NT2/D1 (cell line): ENCODE measurements at regions not wholly inside any gene's neighbourhood (a gene's known extent, or its start where the extent isn't known, plus 50 kb on each side); places are given as distances from the start of the nearest gene placed in this dataset.

Source experiments
- DNase-seq: peaks from one replicate; pipeline ENCODE4 v3.0.0-alpha.2; 2011; ENCODE audit warnings: low read depth, low spot score
- H3K27me3 ChIP-seq: 2 replicates; pipeline ENCODE4 v1.6.0; 2011; ENCODE audit warnings: mild to moderate bottlenecking; ENCODE audit not compliant: insufficient read length, insufficient read depth
- H3K36me3 ChIP-seq: 2 replicates; pipeline ENCODE4 v1.6.1; 2011; ENCODE audit warnings: mild to moderate bottlenecking, low read length, mixed read lengths; ENCODE audit not compliant: insufficient read depth, insufficient read length
- H3K4me1 ChIP-seq: 2 replicates; pipeline ENCODE4 v1.5.1; 2011; ENCODE audit not compliant: insufficient read depth, insufficient read length
- H3K4me3 ChIP-seq: 2 replicates; pipeline ENCODE4 v1.5.1; 2011; ENCODE audit warnings: low read depth; ENCODE audit not compliant: insufficient read length
- H3K9ac ChIP-seq: 2 replicates; pipeline ENCODE4 v1.6.0; 2011; ENCODE audit warnings: low read depth; ENCODE audit not compliant: insufficient read length
- H3K9me3 ChIP-seq: 2 replicates; pipeline ENCODE4 v1.5.1; 2011; ENCODE audit warnings: mild to moderate bottlenecking, low read length; ENCODE audit not compliant: insufficient read depth
- SUZ12 ChIP-seq: IDR thresholded peaks from 2 replicates; pipeline ENCODE4 v1.6.1; 2011; ENCODE audit not compliant: insufficient read length, insufficient read depth; ENCODE audit errors: extremely low read depth
- YY1 ChIP-seq: IDR thresholded peaks from 2 replicates; pipeline ENCODE4 v1.6.1; 2011; ENCODE audit not compliant: insufficient read length, insufficient read depth
- ZNF274 ChIP-seq: IDR thresholded peaks from 2 replicates; pipeline ENCODE4 v1.6.1; 2011; ENCODE audit warnings: mild to moderate bottlenecking, low read depth, low read length

GRCh38 chr3:164452707-164453106 is 625.6 kb downstream of the SI start:
- Histone ChIP-seq H3K9me3 (peaks cover 9% of the 10 kb centered on the region; the same call in 1 of the 2 replicates), H3K4me3 (no peak overlapping the region), H3K36me3 (no peaks in the 10 kb centered on the region), H3K27me3 (no peaks in the 10 kb centered on the region), H3K9ac (no peak overlapping the region), H3K4me1 (no peaks in the 10 kb centered on the region)
- no peak for DNase-seq
- TF ChIP-seq ZNF274 (no peak), SUZ12 (no peak), YY1 (no peak)

DNA sequence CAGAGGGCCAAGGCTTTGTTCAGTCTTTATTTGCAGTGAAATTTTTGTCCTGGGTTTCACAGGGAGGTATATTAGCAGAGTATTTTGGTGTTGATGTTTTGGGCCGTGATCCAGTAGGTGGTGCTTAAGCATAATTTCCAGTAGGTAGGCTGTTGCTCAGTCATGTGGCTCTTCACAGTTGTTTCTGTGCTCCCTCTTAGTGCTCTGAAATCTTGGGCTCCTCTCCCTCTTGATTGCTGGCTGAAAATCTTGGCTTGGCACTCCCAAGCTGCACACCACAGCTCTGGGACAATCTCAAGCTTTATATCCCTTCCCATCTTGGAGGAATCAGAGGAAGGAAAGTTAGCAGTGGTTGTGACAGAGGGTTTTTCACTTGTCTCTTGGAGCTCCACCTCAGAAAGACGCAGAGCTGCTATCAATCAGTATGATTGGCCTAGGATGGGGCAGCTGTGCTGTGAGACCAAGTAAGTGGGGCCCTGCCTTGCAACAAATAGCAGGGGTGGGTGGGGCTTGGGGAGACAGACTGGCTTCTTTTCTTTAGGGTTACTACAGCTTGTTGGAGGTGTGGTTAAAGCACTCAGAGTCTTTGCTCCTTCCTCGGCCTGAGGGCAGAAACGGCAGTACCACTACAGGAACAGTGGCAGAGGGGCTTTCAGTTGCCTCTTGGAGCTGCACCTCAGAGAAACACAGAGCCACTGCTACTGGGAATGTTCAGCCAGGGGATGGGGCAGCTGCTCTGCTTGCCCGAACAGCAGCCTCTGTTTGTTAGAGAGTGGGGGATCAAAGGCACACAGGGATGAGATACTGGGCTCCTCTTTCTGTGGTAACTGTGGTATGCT is 627.0 kb downstream of the SI start:
- TF ChIP-seq YY1 = no peak
- no peak for TF ChIP-seq ZNF274
- no peak for TF ChIP-seq SUZ12
- Histone ChIP-seq H3K9ac (no peak overlapping the region), H3K27me3 (no peaks in the 10 kb centered on the region), H3K36me3 (no peaks in the 10 kb centered on the region), H3K4me3 (no peak overlapping the region), H3K4me1 (no peaks in the 10 kb centered on the region), H3K9me3 (peaks cover 9% of the 10 kb centered on the region; the same call in 1 of the 2 replicates)
- no peak for DNase-seq

GRCh38 chr3:164450276-164450905 is 627.9 kb downstream of the SI start:
- Histone ChIP-seq H3K9ac (no peak overlapping the region), H3K27me3 (no peaks in the 10 kb centered on the region), H3K4me3 (no peak overlapping the region), H3K4me1 (no peaks in the 10 kb centered on the region), H3K36me3 (no peaks in the 10 kb centered on the region), H3K9me3 (peaks cover 9% of the 10 kb centered on the region; the same call in 1 of the 2 replicates)
- no peak for TF ChIP-seq YY1
- TF ChIP-seq SUZ12 = no peak
- TF ChIP-seq ZNF274 = no peak
- no peak for DNase-seq

DNA sequence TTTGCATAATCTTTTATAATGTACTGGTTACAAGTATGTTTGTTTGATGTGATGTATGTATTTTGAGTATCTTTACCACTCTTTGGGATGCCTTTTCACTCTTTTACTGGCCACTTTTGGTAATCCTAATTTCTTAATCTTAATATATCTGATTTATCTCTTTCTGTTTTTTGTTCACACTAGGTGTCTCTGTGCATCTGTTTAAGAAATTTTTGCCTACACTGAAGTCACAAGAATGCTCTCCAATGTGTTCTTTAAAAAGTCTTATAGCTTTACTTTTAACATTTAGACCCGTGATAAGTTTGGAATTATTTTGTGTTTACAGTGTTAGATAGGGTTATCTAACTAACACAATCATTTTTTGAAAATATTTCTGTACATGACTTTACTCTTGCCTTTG is 659.1 kb downstream of the SI start:
- DNase-seq = no peak
- no peaks in the 10 kb centered on the region for H3K27me3 ChIP-seq
- H3K9ac ChIP-seq = no peak overlapping the region
- no peaks in the 10 kb centered on the region for H3K36me3 ChIP-seq
- no peak for TF ChIP-seq YY1
- TF ChIP-seq ZNF274 = no peak
- TF ChIP-seq SUZ12 = no peak
- no peaks in the 10 kb centered on the region for H3K9me3 ChIP-seq
- no peaks in the 10 kb centered on the region for H3K4me1 ChIP-seq
- no peak overlapping the region for H3K4me3 ChIP-seq

GRCh38 chr3:164418414-164418813 is 659.9 kb downstream of the SI start:
- no peaks in the 10 kb centered on the region for H3K9me3 ChIP-seq
- no peak for TF ChIP-seq ZNF274
- TF ChIP-seq SUZ12 = no peak
- no peak for TF ChIP-seq YY1

GRCh38 chr3:164417955-164418354 is 660.3 kb downstream of the SI start:
- no peak overlapping the region for H3K4me3 ChIP-seq
- H3K9ac ChIP-seq = no peak overlapping the region
- no peaks in the 10 kb centered on the region for H3K9me3 ChIP-seq
- no peak for DNase-seq
- H3K4me1 ChIP-seq = no peaks in the 10 kb centered on the region
- TF ChIP-seq SUZ12 (no peak), YY1 (no peak), ZNF274 (no peak)
- no peaks in the 10 kb centered on the region for H3K36me3 ChIP-seq
- H3K27me3 ChIP-seq = no peaks in the 10 kb centered on the region

More at GRCh38 chr3:164418414-164418813, 659.9 kb downstream of the SI start:
- Histone ChIP-seq H3K9ac (no peak overlapping the region), H3K36me3 (no peaks in the 10 kb centered on the region), H3K27me3 (no peaks in the 10 kb centered on the region), H3K4me1 (no peaks in the 10 kb centered on the region), H3K4me3 (no peak overlapping the region)
- DNase-seq = no peak

GRCh38 chr3:164416491-164417222 is 661.6 kb downstream of the SI start:
- Histone ChIP-seq H3K4me3 (no peak overlapping the region), H3K9me3 (no peaks in the 10 kb centered on the region), H3K36me3 (no peaks in the 10 kb centered on the region), H3K9ac (no peak overlapping the region), H3K4me1 (no peaks in the 10 kb centered on the region), H3K27me3 (no peaks in the 10 kb centered on the region)
- DNase-seq = no peak
- TF ChIP-seq YY1 = no peak
- no peak for TF ChIP-seq SUZ12
- no peak for TF ChIP-seq ZNF274
